ENCODE measurements at regions not wholly inside any gene's neighbourhood (a gene's known extent, or its start where the extent isn't known, plus 50 kb on each side); places are given as distances from the start of the nearest gene placed in this dataset.
"Not testable (repeated sequence)": the region's sequence is repeated elsewhere in the genome, so short reads cannot be mapped to it uniquely, and the experiment has no call there.

DNA sequence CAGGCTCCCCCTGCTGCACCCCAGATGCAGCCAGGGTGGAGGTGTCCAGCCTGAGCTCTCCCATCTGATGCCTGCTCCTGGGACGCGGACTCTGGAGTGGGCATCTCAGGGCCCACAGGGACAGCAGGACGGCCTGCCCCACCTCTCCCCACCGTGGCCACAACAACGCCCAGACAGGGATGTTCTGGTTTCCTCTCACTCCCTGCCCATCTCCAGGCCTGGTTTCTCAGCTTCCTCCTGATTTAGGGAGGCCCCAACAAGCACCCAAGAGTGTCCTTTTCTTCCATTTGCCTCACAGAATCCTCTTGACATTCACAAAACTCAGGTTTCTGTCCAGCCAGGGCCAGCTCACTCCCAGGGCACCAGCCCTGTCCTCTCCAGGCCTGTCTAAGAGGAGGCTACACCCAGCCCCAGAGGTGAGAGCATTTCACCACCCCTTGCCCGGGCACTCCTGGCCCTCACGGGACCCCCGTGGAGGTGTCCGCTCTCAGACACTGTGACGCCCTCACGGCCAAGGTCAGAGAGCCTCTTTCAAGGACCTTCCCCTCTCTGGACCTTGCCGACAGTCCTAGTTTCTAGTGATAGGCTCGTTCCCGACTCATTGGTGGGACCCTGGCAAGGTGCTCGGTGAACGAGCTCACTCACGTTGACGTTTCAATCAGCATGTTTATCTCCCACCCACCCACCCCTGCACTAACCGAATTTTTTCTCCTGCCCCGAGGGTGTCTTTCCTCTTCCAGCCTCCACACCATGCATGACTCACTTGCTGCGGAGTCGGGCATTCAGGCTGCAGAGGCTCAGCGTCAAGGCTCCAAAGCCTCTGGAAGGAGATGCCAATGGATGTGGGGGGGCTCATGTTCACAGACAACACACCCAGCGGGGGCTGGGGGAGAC lies 62.0 kb upstream of the UNC5A start:
- DNase-seq = no peak

- DNase-seq = no peak
These were observed 61.1 kb upstream of the UNC5A start for GRCh38 chr5:176748967-176749935.

GRCh38 chr5:176750144-176750543 lies 60.2 kb upstream of the UNC5A start:
- no peak for DNase-seq

- DNase-seq = no peak
These were observed 55.9 kb upstream of the UNC5A start for GRCh38 chr5:176754376-176754973.

- not testable (repeated sequence) for DNase-seq
These were observed 54.8 kb upstream of the UNC5A start for GRCh38 chr5:176755593-176755992.

DNA sequence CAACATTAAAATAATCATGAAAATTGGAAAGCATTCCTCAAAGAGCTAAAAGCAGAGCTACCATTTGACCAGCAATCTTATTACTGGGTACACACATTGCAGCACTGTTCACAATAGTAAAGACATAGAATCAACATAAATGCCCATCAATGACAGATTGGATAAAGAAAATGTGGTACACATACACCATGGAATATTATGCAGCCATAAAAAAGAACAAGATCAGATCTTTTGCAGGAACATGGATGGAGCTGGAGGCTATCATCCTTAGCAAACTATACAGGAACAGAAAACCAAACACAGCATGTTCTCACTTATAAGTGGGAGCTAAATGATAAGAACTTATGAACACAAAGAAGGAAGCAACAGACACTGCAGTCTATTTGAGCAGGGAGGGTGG lies 52.8 kb upstream of the UNC5A start:
- DNase-seq = not testable (repeated sequence)

Measured in fibroblast of skin of abdomen (primary cell).